ENCODE measurements at regions not wholly inside any gene's neighbourhood (a gene's known extent, or its start where the extent isn't known, plus 50 kb on each side); places are given as distances from the start of the nearest gene placed in this dataset.

DNA sequence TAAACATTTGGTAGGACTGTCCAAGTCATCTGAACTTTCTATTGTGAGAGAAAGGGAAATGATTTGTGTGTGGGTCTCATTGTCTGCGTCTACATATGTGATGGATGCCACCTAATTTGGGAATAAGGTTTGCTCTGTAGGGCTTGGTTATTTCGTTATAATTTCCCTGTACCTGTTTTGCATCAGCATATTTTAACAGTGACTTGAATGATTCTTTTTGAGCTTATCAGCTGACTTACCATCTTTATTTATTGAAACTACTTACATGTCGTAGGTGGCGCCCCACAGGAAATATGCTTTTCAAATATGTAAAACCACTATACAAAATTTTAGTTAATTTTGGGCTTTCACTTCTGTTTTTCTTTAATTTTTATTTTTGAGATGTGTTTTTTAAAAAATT, 56.5 kb upstream of the BCAT1 start:
- TF ChIP-seq CTCF (IDR thresholded peaks at IDR 0.05): no peak
- no peak for TF ChIP-seq POLR2A (IDR thresholded peaks at IDR 0.05)

All from esophagus squamous epithelium (tissue), 4 donors.